ENCODE measurements at regions not wholly inside any gene's neighbourhood (a gene's known extent, or its start where the extent isn't known, plus 50 kb on each side); places are given as distances from the start of the nearest gene placed in this dataset.

DNA sequence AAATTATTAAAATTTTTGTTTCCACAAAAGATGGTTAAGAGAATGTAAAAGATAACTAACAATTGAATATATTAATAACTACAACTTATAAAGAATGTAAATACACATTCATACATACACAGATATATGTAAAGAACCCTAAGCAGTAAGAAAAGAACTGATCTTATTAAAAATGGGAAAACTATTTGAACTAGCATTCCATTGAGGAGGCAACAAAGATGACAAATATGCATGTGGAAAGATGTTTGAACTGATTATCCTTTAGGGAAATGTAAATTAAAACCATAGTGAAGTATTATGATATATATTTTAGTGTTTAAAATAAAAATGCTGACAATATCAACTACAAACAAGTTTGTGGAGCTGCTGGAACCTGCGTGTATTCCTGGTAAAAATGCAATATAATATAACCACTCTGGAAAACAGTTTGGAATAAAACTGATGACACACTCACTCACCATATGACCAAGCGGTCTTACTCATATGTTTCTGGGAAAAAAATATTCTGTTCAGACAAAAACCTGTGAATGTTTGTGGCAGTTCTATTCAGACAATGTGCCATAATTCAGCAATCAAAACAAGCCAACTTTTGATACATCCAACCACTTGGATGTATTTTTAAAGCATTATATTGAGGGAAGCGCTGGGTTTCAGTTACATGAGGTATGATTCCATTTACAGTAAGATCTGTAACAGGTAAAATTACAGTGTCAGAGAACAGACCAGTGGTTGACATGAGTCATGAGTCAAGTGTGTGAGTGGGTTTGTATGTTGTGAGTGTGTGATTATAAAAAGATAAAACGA is 694.4 kb upstream of the SLITRK5 start:
- Mint-ChIP-seq H3K4me1 (peaks cover 12% of the 10 kb centered on the region), H3K27ac (no peak overlapping the region), H3K4me3 (no peak overlapping the region), H3K27me3 (ENCODE audit: low read depth) (no peaks in the 10 kb centered on the region), H3K36me3 (no peaks in the 10 kb centered on the region), H3K9me3 (no peaks in the 10 kb centered on the region)
- ChIA-PET POLR2A (no interaction called here), CTCF (no interaction called here)
- ATAC-seq (no peak), DNase-seq (ENCODE audit: low spot score) (no peak)
- TF ChIP-seq, protein P1, sequence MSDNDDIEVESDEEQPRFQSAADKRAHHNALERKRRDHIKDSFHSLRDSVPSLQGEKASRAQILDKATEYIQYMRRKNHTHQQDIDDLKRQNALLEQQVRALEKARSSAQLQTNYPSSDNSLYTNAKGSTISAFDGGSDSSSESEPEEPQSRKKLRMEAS (CRISPR knock-in tag; IDR thresholded peaks at IDR 0.05): no peak
- no peak for TF ChIP-seq TP53 (CRISPR knock-in tag; IDR thresholded peaks at IDR 0.05)
- TF ChIP-seq, protein P2, sequence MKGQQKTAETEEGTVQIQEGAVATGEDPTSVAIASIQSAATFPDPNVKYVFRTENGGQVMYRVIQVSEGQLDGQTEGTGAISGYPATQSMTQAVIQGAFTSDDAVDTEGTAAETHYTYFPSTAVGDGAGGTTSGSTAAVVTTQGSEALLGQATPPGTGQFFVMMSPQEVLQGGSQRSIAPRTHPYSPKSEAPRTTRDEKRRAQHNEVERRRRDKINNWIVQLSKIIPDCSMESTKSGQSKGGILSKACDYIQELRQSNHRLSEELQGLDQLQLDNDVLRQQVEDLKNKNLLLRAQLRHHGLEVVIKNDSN (CRISPR knock-in tag; IDR thresholded peaks at IDR 0.05): no peak
- TF ChIP-seq NFATC4 (CRISPR knock-in tag; IDR thresholded peaks at IDR 0.05): no peak
- TF ChIP-seq ZNF232 (CRISPR knock-in tag; IDR thresholded peaks at IDR 0.05): no peak
- TF ChIP-seq, protein P3, sequence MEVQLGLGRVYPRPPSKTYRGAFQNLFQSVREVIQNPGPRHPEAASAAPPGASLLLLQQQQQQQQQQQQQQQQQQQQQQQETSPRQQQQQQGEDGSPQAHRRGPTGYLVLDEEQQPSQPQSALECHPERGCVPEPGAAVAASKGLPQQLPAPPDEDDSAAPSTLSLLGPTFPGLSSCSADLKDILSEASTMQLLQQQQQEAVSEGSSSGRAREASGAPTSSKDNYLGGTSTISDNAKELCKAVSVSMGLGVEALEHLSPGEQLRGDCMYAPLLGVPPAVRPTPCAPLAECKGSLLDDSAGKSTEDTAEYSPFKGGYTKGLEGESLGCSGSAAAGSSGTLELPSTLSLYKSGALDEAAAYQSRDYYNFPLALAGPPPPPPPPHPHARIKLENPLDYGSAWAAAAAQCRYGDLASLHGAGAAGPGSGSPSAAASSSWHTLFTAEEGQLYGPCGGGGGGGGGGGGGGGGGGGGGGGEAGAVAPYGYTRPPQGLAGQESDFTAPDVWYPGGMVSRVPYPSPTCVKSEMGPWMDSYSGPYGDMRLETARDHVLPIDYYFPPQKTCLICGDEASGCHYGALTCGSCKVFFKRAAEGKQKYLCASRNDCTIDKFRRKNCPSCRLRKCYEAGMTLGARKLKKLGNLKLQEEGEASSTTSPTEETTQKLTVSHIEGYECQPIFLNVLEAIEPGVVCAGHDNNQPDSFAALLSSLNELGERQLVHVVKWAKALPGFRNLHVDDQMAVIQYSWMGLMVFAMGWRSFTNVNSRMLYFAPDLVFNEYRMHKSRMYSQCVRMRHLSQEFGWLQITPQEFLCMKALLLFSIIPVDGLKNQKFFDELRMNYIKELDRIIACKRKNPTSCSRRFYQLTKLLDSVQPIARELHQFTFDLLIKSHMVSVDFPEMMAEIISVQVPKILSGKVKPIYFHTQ (CRISPR knock-in tag; IDR thresholded peaks at IDR 0.05): no peak
- no peak for TF ChIP-seq HMGA2 (CRISPR knock-in tag; IDR thresholded peaks at IDR 0.05)
- no peak for TF ChIP-seq SP1 (CRISPR knock-in tag; conservative IDR thresholded peaks at IDR 0.05)
- TF ChIP-seq, protein P4, sequence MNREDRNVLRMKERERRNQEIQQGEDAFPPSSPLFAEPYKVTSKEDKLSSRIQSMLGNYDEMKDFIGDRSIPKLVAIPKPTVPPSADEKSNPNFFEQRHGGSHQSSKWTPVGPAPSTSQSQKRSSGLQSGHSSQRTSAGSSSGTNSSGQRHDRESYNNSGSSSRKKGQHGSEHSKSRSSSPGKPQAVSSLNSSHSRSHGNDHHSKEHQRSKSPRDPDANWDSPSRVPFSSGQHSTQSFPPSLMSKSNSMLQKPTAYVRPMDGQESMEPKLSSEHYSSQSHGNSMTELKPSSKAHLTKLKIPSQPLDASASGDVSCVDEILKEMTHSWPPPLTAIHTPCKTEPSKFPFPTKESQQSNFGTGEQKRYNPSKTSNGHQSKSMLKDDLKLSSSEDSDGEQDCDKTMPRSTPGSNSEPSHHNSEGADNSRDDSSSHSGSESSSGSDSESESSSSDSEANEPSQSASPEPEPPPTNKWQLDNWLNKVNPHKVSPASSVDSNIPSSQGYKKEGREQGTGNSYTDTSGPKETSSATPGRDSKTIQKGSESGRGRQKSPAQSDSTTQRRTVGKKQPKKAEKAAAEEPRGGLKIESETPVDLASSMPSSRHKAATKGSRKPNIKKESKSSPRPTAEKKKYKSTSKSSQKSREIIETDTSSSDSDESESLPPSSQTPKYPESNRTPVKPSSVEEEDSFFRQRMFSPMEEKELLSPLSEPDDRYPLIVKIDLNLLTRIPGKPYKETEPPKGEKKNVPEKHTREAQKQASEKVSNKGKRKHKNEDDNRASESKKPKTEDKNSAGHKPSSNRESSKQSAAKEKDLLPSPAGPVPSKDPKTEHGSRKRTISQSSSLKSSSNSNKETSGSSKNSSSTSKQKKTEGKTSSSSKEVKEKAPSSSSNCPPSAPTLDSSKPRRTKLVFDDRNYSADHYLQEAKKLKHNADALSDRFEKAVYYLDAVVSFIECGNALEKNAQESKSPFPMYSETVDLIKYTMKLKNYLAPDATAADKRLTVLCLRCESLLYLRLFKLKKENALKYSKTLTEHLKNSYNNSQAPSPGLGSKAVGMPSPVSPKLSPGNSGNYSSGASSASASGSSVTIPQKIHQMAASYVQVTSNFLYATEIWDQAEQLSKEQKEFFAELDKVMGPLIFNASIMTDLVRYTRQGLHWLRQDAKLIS (CRISPR knock-in tag; IDR thresholded peaks at IDR 0.05; ENCODE audit: borderline replicate concordance): no peak
- TF ChIP-seq, protein P5, sequence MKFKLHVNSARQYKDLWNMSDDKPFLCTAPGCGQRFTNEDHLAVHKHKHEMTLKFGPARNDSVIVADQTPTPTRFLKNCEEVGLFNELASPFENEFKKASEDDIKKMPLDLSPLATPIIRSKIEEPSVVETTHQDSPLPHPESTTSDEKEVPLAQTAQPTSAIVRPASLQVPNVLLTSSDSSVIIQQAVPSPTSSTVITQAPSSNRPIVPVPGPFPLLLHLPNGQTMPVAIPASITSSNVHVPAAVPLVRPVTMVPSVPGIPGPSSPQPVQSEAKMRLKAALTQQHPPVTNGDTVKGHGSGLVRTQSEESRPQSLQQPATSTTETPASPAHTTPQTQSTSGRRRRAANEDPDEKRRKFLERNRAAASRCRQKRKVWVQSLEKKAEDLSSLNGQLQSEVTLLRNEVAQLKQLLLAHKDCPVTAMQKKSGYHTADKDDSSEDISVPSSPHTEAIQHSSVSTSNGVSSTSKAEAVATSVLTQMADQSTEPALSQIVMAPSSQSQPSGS (CRISPR knock-in tag; IDR thresholded peaks at IDR 0.05; ENCODE audit: borderline replicate concordance, low read depth): no peak
- no peak for TF ChIP-seq NR1H2 (CRISPR knock-in tag; IDR thresholded peaks at IDR 0.05)
- no peak for TF ChIP-seq CREM (CRISPR knock-in tag; IDR thresholded peaks at IDR 0.05)
- TF ChIP-seq, protein P6, sequence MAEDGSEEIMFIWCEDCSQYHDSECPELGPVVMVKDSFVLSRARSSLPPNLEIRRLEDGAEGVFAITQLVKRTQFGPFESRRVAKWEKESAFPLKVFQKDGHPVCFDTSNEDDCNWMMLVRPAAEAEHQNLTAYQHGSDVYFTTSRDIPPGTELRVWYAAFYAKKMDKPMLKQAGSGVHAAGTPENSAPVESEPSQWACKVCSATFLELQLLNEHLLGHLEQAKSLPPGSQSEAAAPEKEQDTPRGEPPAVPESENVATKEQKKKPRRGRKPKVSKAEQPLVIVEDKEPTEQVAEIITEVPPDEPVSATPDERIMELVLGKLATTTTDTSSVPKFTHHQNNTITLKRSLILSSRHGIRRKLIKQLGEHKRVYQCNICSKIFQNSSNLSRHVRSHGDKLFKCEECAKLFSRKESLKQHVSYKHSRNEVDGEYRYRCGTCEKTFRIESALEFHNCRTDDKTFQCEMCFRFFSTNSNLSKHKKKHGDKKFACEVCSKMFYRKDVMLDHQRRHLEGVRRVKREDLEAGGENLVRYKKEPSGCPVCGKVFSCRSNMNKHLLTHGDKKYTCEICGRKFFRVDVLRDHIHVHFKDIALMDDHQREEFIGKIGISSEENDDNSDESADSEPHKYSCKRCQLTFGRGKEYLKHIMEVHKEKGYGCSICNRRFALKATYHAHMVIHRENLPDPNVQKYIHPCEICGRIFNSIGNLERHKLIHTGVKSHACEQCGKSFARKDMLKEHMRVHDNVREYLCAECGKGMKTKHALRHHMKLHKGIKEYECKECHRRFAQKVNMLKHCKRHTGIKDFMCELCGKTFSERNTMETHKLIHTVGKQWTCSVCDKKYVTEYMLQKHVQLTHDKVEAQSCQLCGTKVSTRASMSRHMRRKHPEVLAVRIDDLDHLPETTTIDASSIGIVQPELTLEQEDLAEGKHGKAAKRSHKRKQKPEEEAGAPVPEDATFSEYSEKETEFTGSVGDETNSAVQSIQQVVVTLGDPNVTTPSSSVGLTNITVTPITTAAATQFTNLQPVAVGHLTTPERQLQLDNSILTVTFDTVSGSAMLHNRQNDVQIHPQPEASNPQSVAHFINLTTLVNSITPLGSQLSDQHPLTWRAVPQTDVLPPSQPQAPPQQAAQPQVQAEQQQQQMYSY (CRISPR knock-in tag; IDR thresholded peaks at IDR 0.05): no peak
- no peak for TF ChIP-seq FOXP1 (CRISPR knock-in tag; IDR thresholded peaks at IDR 0.05; ENCODE audit: borderline replicate concordance)
- TF ChIP-seq ETV6 (CRISPR knock-in tag; IDR thresholded peaks at IDR 0.05): no peak
- no peak for TF ChIP-seq GABPB1 (CRISPR knock-in tag; IDR thresholded peaks at IDR 0.05)

Data from WTC11 (cell line).